GM23248 (cell line): ENCODE measurements at regions not wholly inside any gene's neighbourhood (a gene's known extent, or its start where the extent isn't known, plus 50 kb on each side); places are given as distances from the start of the nearest gene placed in this dataset.

Experiments
- DNase-seq: peaks from one replicate; pipeline ENCODE4 v3.0.0-alpha.2; 2015
- H2AFZ ChIP-seq: fragments of 200-600 bp; sonication (generic); 2 replicates; pipeline ENCODE4 v1.6.1; 2016; ENCODE audit warnings: antibody characterized with exemption
- H3F3A ChIP-seq: fragments of 200-600 bp; sonication (generic); 2 replicates; pipeline ENCODE4 v1.6.1; 2016; ENCODE audit warnings: mild to moderate bottlenecking, antibody characterized with exemption, mixed run types; ENCODE audit not compliant: insufficient read depth
- H3K27ac ChIP-seq: fragments of 200-600 bp; sonication (generic); 2 replicates; pipeline ENCODE4 v1.5.1; 2016; ENCODE audit warnings: mild to moderate bottlenecking
- H3K27me3 ChIP-seq: fragments of 200-600 bp; sonication (generic); replicated peaks from 2 replicates; pipeline ENCODE4 v1.6.1; 2016; ENCODE audit warnings: mild to moderate bottlenecking; ENCODE audit not compliant: insufficient read depth
- H3K36me3 ChIP-seq: fragments of 200-600 bp; sonication (generic); 2 replicates; pipeline ENCODE4 v1.6.1; 2016; ENCODE audit warnings: low read depth, mild to moderate bottlenecking
- H3K4me1 ChIP-seq: fragments of 200-600 bp; sonication (generic); 2 replicates; pipeline ENCODE4 v1.6.1; 2016; ENCODE audit warnings: mild to moderate bottlenecking; ENCODE audit not compliant: insufficient read depth
- H3K4me2 ChIP-seq: fragments of 200-600 bp; sonication (generic); one replicate; pipeline ENCODE4 v1.6.1; 2016; ENCODE audit warnings: mild to moderate bottlenecking; ENCODE audit not compliant: unreplicated experiment
- H3K4me3 ChIP-seq: fragments of 200-600 bp; sonication (generic); 2 replicates; pipeline ENCODE4 v1.5.1; 2016; ENCODE audit warnings: mild to moderate bottlenecking
- H3K79me2 ChIP-seq: fragments of 200-600 bp; sonication (generic); 2 replicates; pipeline ENCODE4 v1.6.1; 2016; ENCODE audit warnings: mild to moderate bottlenecking; ENCODE audit not compliant: insufficient read depth
- H3K9ac ChIP-seq: fragments of 200-600 bp; sonication (generic); 2 replicates; pipeline ENCODE4 v1.6.1; 2016; ENCODE audit warnings: mild to moderate bottlenecking
- H3K9me2 ChIP-seq: fragments of 200-600 bp; sonication (generic); 2 replicates; pipeline ENCODE4 v1.6.1; 2016; ENCODE audit warnings: mixed run types, mild to moderate bottlenecking, moderate library complexity; ENCODE audit not compliant: insufficient read depth
- H3K9me3 ChIP-seq: fragments of 200-600 bp; sonication (generic); one replicate; pipeline ENCODE4 v1.6.1; 2017; ENCODE audit warnings: low read depth
- H4K20me1 ChIP-seq: fragments of 200-600 bp; sonication (generic); 2 replicates; pipeline ENCODE4 v1.6.0; 2016; ENCODE audit not compliant: insufficient read depth
- EZH2 ChIP-seq: fragments of 200-600 bp; sonication (generic); IDR thresholded peaks from 2 replicates; pipeline ENCODE4 v1.6.1; 2018; ENCODE audit warnings: antibody characterized with exemption, mild to moderate bottlenecking; ENCODE audit not compliant: insufficient read depth, poor library complexity, severe bottlenecking
- EZH2phosphoT487 ChIP-seq: fragments of 200-600 bp; sonication (generic); IDR thresholded peaks from 2 replicates; pipeline ENCODE4 v1.6.1; 2018; ENCODE audit warnings: antibody characterized with exemption, moderate library complexity, mild to moderate bottlenecking, low read depth; ENCODE audit not compliant: insufficient read depth
- WGBS, 2 experiments: methylation state at CpG; one replicate each; pipeline ENCODE4 v1.1.6; 2015 to 2017; ENCODE audit warnings: low lambda C conversion rate in 2 of 2, low coverage in 1 of 2; ENCODE audit errors: missing lambda C conversion rate in 2 of 2; 5-methylcytosine and 5-hydroxymethylcytosine counted together
- in situ Hi-C: fragments of 300-500 bp; cut with MboI; formaldehyde crosslinking; loops from 2 replicates; pipeline ENCODE4 v1.15.0; 2020

DNA sequence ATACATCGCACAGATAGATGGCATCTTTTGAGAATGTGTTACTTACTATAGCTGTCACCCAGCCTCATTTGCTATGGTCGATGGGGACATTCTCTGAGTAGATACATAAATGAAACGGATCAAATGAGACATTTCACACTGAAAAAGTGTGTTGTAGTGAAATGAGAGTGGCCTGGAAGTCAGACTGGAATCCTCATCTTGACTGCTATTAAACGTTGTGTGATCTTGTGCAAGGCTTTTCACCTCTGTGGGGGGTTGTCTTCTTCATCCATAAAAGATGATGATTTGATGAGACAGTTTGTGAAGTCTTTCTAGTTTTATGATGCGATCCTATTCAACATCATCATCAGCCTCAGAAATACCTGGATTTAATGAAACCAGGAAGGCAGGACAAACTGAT, 155.4 kb upstream of the MYO3A start:
- TF ChIP-seq EZH2 (no peak), EZH2phosphoT487 (no peak)
- Histone ChIP-seq H3K79me2 (no peaks in the 10 kb centered on the region), H3K9ac (no peak overlapping the region), H3K4me2 (no peak overlapping the region), H3K27me3 (no peaks in the 10 kb centered on the region), H3K9me2 (no peaks in the 10 kb centered on the region), H3K4me1 (no peaks in the 10 kb centered on the region), H2AFZ (no peak overlapping the region), H3K4me3 (no peak overlapping the region), H3K27ac (no peak overlapping the region), H4K20me1 (no peaks in the 10 kb centered on the region), H3K36me3 (no peaks in the 10 kb centered on the region), H3K9me3 (no peaks in the 10 kb centered on the region), H3F3A (no peaks in the 10 kb centered on the region)
- in situ Hi-C loops: no loop called here
- DNase-seq: no peak
- 18 to 22% methylated on average over 5 of the region's 5 CpGs for WGBS, 2 experiments

GRCh38 chr10:25786161-25786560, 147.9 kb upstream of the MYO3A start:
- WGBS, 2 experiments: 13 to 16% methylated on average over 4 of the region's 4 CpGs
- no peak for TF ChIP-seq EZH2phosphoT487
- TF ChIP-seq EZH2: no peak
- H3F3A ChIP-seq: no peaks in the 10 kb centered on the region
- H3K4me2 ChIP-seq: no peak overlapping the region
- H3K27ac ChIP-seq: no peak overlapping the region
- no peaks in the 10 kb centered on the region for H3K79me2 ChIP-seq
- H3K9me3 ChIP-seq: no peaks in the 10 kb centered on the region
- in situ Hi-C loops: no loop called here
- H3K4me1 ChIP-seq: no peaks in the 10 kb centered on the region
- no peaks in the 10 kb centered on the region for H3K9me2 ChIP-seq
- H3K27me3 ChIP-seq: no peaks in the 10 kb centered on the region
- H3K9ac ChIP-seq: no peak overlapping the region
- no peak for DNase-seq
- no peaks in the 10 kb centered on the region for H4K20me1 ChIP-seq
- H2AFZ ChIP-seq: no peak overlapping the region
- no peaks in the 10 kb centered on the region for H3K36me3 ChIP-seq
- no peak overlapping the region for H3K4me3 ChIP-seq

GRCh38 chr10:25786899-25787298, 147.1 kb upstream of the MYO3A start:
- H3K9me2 ChIP-seq: no peaks in the 10 kb centered on the region
- H3K27me3 ChIP-seq: no peaks in the 10 kb centered on the region
- H3K9me3 ChIP-seq: no peaks in the 10 kb centered on the region
- no peak overlapping the region for H2AFZ ChIP-seq
- in situ Hi-C loops: no loop called here
- no peaks in the 10 kb centered on the region for H3F3A ChIP-seq
- H3K4me2 ChIP-seq: no peak overlapping the region
- H3K9ac ChIP-seq: no peak overlapping the region
- no peaks in the 10 kb centered on the region for H3K79me2 ChIP-seq
- no peaks in the 10 kb centered on the region for H3K4me1 ChIP-seq
- TF ChIP-seq EZH2phosphoT487: no peak
- TF ChIP-seq EZH2: no peak
- 3 to 4% methylated on average over 3 of the region's 3 CpGs for WGBS, 2 experiments
- no peak for DNase-seq
- no peaks in the 10 kb centered on the region for H4K20me1 ChIP-seq
- no peak overlapping the region for H3K27ac ChIP-seq
- no peak overlapping the region for H3K4me3 ChIP-seq
- H3K36me3 ChIP-seq: no peaks in the 10 kb centered on the region

- Histone ChIP-seq H3K4me2 (no peak overlapping the region), H2AFZ (no peak overlapping the region), H3K4me3 (no peak overlapping the region), H3K9me3 (no peaks in the 10 kb centered on the region), H3K9ac (no peak overlapping the region), H4K20me1 (no peaks in the 10 kb centered on the region), H3K27ac (no peak overlapping the region), H3K9me2 (no peaks in the 10 kb centered on the region; the same call in 1 of the 2 replicates), H3K79me2 (no peaks in the 10 kb centered on the region), H3K4me1 (no peaks in the 10 kb centered on the region), H3K27me3 (no peaks in the 10 kb centered on the region), H3K36me3 (no peaks in the 10 kb centered on the region), H3F3A (no peaks in the 10 kb centered on the region)
- TF ChIP-seq EZH2 (no peak), EZH2phosphoT487 (no peak)
- WGBS, 2 experiments: 21 to 22% methylated on average over 3 of the region's 3 CpGs
- in situ Hi-C loops: no loop called here
- no peak for DNase-seq
These were observed 136.1 kb upstream of the MYO3A start for GRCh38 chr10:25797888-25798429.

DNA sequence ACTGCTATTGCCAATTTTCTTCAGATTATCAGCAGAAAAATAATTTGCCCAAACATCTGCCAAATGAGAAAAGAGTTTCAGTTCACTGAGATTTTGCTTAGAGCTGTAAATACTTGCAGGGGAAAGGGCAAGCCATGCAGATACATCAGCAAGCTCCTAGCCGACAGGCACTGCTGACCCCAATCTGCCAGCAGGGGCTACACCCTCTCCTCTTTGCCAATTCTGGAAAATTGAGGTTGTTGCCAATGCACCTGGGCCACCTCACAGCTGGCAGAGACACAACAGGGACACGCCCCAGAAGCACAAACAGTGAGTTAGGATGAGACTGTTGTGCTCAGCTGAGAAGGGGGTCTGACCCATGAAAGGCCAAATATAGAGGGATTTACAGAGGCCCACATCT, 129.5 kb upstream of the MYO3A start:
- 7 to 8% methylated on average over 2 of the region's 2 CpGs for WGBS, 2 experiments
- no peak overlapping the region for H3K4me3 ChIP-seq
- no peak overlapping the region for H3K27ac ChIP-seq
- no peaks in the 10 kb centered on the region for H3K9me3 ChIP-seq
- TF ChIP-seq EZH2 (no peak), EZH2phosphoT487 (no peak)
- H3K79me2 ChIP-seq: no peaks in the 10 kb centered on the region
- H3K27me3 ChIP-seq: no peaks in the 10 kb centered on the region
- DNase-seq: no peak
- H3K36me3 ChIP-seq: no peaks in the 10 kb centered on the region
- no peak overlapping the region for H2AFZ ChIP-seq
- no peaks in the 10 kb centered on the region for H3K4me1 ChIP-seq
- no peak overlapping the region for H3K4me2 ChIP-seq
- H3K9me2 ChIP-seq: no peaks in the 10 kb centered on the region; the same call in 1 of the 2 replicates
- in situ Hi-C loops: no loop called here
- no peaks in the 10 kb centered on the region for H3F3A ChIP-seq
- H4K20me1 ChIP-seq: no peaks in the 10 kb centered on the region
- no peak overlapping the region for H3K9ac ChIP-seq
